Gastroesophageal sphincter (tissue), 3 donors: ENCODE measurements at regions not wholly inside any gene's neighbourhood (a gene's known extent, or its start where the extent isn't known, plus 50 kb on each side); places are given as distances from the start of the nearest gene placed in this dataset.

Experiments
- CTCF ChIP-seq, 4 experiments: fragments of 200-600 bp in 2 of 4; fragments of 450-650 bp in 2 of 4; sonication (generic) in 1 of 4; IDR thresholded peaks; one replicate each; pipeline ENCODE4 v1.5.1; 2017 to 2019; ENCODE audit warnings: antibody characterized with exemption in 4 of 4, mild to moderate bottlenecking in 2 of 4, moderate library complexity in 2 of 4
- POLR2AphosphoS5 ChIP-seq: sonication (generic); formaldehyde crosslinking; IDR thresholded peaks from one replicate; pipeline ENCODE4 v1.6.1; 2017; ENCODE audit warnings: antibody characterized with exemption

DNA sequence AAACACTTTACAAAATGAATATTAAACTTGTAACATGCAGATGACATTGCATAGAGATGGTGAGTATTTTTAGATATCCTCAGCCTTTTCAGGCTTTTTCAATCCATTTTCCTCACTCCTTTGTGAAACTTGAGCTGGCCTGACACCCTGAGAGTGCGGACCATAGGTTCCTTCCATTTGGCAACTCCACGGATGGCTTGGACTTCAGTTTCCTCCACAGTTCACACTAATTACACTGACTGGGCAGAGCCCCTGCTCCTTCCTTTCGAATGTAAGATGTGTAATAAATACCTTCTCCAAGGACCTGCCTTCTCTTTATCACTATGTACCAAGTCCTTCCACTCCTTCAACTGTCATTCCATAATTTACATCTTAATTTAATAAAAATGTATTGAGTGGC lies 141.7 kb upstream of the LRIG1 start:
- TF ChIP-seq CTCF (IDR thresholded peaks at IDR 0.05) = no peak
- TF ChIP-seq POLR2AphosphoS5 = no peak
